Neural crest cell (in vitro differentiated cells): ENCODE measurements at regions not wholly inside any gene's neighbourhood (a gene's known extent, or its start where the extent isn't known, plus 50 kb on each side); places are given as distances from the start of the nearest gene placed in this dataset.

Experiments used
- DNase-seq: peaks from one replicate; pipeline ENCODE4 v3.0.0; 2021; ENCODE audit warnings: low read depth, mixed read lengths, low spot score
- H3K27ac Mint-ChIP-seq: one replicate; pipeline ENCODE4 v1.8.0; 2021; ENCODE audit warnings: mild to moderate bottlenecking, mixed read lengths; ENCODE audit not compliant: unreplicated experiment
- H3K27me3 Mint-ChIP-seq: 2 replicates; pipeline ENCODE4 v1.8.0; 2021; ENCODE audit warnings: low read depth, mild to moderate bottlenecking, mixed read lengths
- H3K36me3 Mint-ChIP-seq: 2 replicates; pipeline ENCODE4 v1.8.0; 2021; ENCODE audit warnings: low read depth, mild to moderate bottlenecking, mixed read lengths
- H3K4me1 Mint-ChIP-seq: 2 replicates; pipeline ENCODE4 v1.8.0; 2021; ENCODE audit warnings: mixed read lengths
- H3K4me3 Mint-ChIP-seq: one replicate; pipeline ENCODE4 v1.8.0; 2021; ENCODE audit warnings: mild to moderate bottlenecking, mixed read lengths
- H3K9me3 Mint-ChIP-seq: 2 replicates; pipeline ENCODE4 v1.8.0; 2021; ENCODE audit warnings: mixed read lengths
- TF ChIP-seq, protein P1 (sequence below): fragments of 200-600 bp; sonication (generic); conservative IDR thresholded peaks from 2 replicates; pipeline ENCODE4 v1.5.0; 2021; ENCODE audit warnings: antibody characterized with exemption, mild to moderate bottlenecking

DNA sequence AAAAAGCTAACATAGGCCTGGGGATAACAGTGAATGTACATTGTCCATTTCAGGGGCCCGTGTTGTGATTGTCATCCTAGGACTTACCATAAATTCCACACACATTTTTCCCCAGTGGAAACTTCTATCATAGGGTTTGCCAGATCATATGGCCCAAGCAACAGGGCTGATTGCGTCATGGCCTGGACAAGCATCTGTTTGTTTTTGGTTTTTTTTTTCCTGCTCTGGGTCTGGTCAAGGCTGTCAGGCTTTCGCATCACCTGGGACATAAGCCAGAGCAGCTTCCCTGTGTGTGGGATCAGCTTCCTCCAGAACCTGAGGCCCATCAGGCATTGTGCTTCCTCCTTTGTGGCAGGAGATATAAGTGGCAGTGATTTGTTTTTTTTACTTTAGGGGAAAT, 598.5 kb upstream of the USP24 start:
- Mint-ChIP-seq H3K9me3 (peaks cover 6% of the 10 kb centered on the region), H3K36me3 (peaks cover 5% of the 10 kb centered on the region), H3K27ac (no peak overlapping the region), H3K4me3 (no peak overlapping the region), H3K27me3 (no peaks in the 10 kb centered on the region), H3K4me1 (peaks cover 8% of the 10 kb centered on the region)
- DNase-seq, result no peak
- TF ChIP-seq, protein P1, sequence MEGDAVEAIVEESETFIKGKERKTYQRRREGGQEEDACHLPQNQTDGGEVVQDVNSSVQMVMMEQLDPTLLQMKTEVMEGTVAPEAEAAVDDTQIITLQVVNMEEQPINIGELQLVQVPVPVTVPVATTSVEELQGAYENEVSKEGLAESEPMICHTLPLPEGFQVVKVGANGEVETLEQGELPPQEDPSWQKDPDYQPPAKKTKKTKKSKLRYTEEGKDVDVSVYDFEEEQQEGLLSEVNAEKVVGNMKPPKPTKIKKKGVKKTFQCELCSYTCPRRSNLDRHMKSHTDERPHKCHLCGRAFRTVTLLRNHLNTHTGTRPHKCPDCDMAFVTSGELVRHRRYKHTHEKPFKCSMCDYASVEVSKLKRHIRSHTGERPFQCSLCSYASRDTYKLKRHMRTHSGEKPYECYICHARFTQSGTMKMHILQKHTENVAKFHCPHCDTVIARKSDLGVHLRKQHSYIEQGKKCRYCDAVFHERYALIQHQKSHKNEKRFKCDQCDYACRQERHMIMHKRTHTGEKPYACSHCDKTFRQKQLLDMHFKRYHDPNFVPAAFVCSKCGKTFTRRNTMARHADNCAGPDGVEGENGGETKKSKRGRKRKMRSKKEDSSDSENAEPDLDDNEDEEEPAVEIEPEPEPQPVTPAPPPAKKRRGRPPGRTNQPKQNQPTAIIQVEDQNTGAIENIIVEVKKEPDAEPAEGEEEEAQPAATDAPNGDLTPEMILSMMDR, result no peak

DNA sequence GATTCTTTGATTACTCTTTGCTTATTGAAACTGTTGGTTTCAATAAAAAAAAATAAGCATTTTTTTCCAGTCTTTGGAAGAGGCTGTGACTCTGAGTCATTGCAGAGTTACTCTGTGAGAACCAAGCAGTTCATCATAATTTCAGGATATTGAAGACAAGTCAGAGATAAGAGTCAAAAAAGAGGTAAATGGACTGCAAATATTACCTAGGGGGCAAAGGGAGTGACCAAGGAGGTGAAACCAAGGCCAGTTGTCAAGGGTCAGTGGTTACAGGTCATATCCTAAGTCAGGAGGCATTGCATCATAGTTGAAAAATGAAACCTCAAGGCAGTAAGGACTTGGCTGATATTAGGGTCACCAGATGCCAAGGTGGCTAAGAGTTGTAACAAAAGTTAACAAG, 597.1 kb upstream of the USP24 start:
- Mint-ChIP-seq H3K9me3 (peaks cover 8% of the 10 kb centered on the region), H3K4me1 (peaks cover 8% of the 10 kb centered on the region), H3K36me3 (peaks cover 9% of the 10 kb centered on the region), H3K4me3 (no peak overlapping the region), H3K27me3 (no peaks in the 10 kb centered on the region), H3K27ac (no peak overlapping the region)
- DNase-seq, result no peak
- TF ChIP-seq, protein P1, result no peak

DNA sequence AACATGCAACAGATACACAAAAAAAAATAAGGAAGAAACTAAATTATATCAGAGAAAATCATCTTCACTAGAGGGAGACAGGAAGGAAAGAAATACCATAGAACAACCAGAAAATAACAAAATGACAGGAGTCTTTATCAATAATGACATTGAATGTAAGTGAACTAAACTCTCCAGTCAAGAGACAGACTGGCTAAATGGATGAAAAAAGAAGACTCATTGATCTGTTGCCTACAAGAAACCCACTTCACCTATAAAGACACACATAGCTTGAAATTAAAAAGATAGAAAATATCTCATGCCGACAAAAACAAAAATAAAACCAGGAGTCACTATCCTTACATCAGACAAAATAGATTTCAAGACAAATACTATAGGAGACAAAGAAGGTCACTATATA, 593.1 kb upstream of the USP24 start:
- Mint-ChIP-seq H3K9me3 (peaks cover 11% of the 10 kb centered on the region), H3K27me3 (no peaks in the 10 kb centered on the region), H3K36me3 (peaks cover 9% of the 10 kb centered on the region), H3K4me1 (no peaks in the 10 kb centered on the region), H3K4me3 (no peak overlapping the region), H3K27ac (no peak overlapping the region)
- DNase-seq, result no peak
- TF ChIP-seq, protein P1, result no peak

DNA sequence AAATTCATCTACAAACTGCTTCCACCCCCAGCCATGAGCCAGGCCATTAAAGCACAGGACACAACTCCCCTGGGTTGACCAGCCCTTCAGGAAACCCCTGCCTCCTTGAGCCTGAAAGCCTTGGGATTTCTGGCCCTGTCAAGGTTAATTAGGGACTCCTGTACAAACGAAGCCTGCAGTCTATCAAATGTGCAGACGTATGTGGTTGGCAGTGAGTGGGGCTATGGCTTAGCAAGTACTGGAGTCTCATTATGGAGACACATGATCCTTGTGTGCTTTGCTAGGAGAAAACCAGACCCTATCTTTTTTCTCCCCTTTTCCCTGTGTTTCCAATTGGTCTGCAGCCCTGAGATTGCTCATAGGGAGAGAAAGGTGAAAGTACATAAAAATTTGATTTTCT, 588.3 kb upstream of the USP24 start:
- Mint-ChIP-seq H3K27ac (no peak overlapping the region), H3K27me3 (no peaks in the 10 kb centered on the region), H3K4me1 (peaks cover 9% of the 10 kb centered on the region), H3K36me3 (peaks cover 4% of the 10 kb centered on the region), H3K4me3 (no peak overlapping the region), H3K9me3 (peaks cover 11% of the 10 kb centered on the region)
- no peak for DNase-seq
- TF ChIP-seq, protein P1, result no peak

DNA sequence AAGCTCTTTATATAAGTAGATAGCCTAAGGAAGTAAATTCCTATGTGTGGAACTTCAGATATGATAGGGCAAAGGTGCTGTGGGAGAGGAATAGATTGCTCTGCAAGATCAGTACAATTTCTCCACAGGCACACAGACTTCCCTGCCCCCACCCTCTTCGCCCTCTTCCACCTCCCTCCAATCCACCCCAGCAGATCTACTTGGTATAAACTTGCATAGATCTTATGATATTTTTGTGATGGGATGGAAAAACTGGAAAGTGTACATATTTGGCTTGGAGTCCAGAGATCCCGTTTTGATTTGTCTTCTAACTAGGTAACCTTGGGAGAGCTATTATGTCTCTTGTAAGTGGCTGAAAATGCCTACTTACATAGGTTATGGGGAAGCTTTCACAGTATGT, 586.3 kb upstream of the USP24 start:
- H3K27me3 Mint-ChIP-seq, result no peaks in the 10 kb centered on the region
- no peak overlapping the region for H3K4me3 Mint-ChIP-seq
- TF ChIP-seq, protein P1, result no peak
- no peak overlapping the region for H3K27ac Mint-ChIP-seq
- H3K36me3 Mint-ChIP-seq, result peaks cover 2% of the 10 kb centered on the region
- H3K9me3 Mint-ChIP-seq, result peaks cover 13% of the 10 kb centered on the region
- peaks cover 9% of the 10 kb centered on the region for H3K4me1 Mint-ChIP-seq
- DNase-seq, result no peak

DNA sequence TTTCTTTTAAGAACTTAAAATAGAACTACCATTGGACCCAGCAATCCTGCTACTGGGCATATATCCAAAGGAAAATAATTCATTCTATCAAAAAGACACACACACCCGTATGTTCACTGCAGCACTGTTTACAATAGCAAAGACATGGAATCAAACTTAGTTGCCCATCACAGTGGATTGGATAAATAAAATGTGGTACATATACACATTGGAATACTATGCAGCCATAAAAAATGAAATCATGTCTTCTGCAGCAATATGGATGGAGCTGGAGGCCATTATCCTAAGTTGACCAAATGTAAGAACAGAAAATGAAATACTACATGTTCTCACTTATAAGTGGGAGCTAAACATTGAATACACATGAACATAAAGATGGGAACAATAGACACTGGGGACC, 585.3 kb upstream of the USP24 start:
- H3K4me1 Mint-ChIP-seq, result peaks cover 9% of the 10 kb centered on the region
- TF ChIP-seq, protein P1, result no peak
- H3K9me3 Mint-ChIP-seq, result peaks cover 14% of the 10 kb centered on the region
- no peak overlapping the region for H3K4me3 Mint-ChIP-seq
- no peak overlapping the region for H3K27ac Mint-ChIP-seq
- H3K27me3 Mint-ChIP-seq, result no peaks in the 10 kb centered on the region
- no peak for DNase-seq
- peaks cover 2% of the 10 kb centered on the region for H3K36me3 Mint-ChIP-seq
